ENCODE measurements at regions not wholly inside any gene's neighbourhood (a gene's known extent, or its start where the extent isn't known, plus 50 kb on each side); places are given as distances from the start of the nearest gene placed in this dataset.

- Histone ChIP-seq H3K27me3 (ENCODE audit: low read depth, low read length) (no peaks in the 10 kb centered on the region), H3K4me3 (ENCODE audit: low read depth in 1 of 2, low read length in 2 of 2) (no peak overlapping the region), H3K9me3 (ENCODE audit: control insufficient read depth in 1 of 2, low read length in 2 of 2) (no peaks in the 10 kb centered on the region), H3K36me3 (ENCODE audit: control insufficient read depth in 1 of 2, insufficient read depth in 2 of 2, low read length in 2 of 2) (no peaks in the 10 kb centered on the region), H3K4me1 (ENCODE audit: control insufficient read depth in 1 of 2, insufficient read depth in 2 of 2, low read length in 2 of 2) (no peaks in the 10 kb centered on the region), H3K27ac (ENCODE audit: low read length) (no peak overlapping the region)
These were observed 100.3 kb downstream of the RRM1 start for GRCh38 chr11:4194889-4195288.

GRCh38 chr11:4191031-4191571, 96.5 kb downstream of the RRM1 start:
- H3K27me3 ChIP-seq (ENCODE audit: low read depth, low read length), result no peaks in the 10 kb centered on the region
- H3K4me1 ChIP-seq (ENCODE audit: control insufficient read depth in 1 of 2, insufficient read depth in 2 of 2, low read length in 2 of 2), result peaks cover 0 to 5% of the 10 kb centered on the region in 2 donors
- H3K9me3 ChIP-seq (ENCODE audit: control insufficient read depth in 1 of 2, low read length in 2 of 2), result no peaks in the 10 kb centered on the region
- H3K27ac ChIP-seq (ENCODE audit: low read length), result no peak overlapping the region
- H3K4me3 ChIP-seq (ENCODE audit: low read depth in 1 of 2, low read length in 2 of 2), result no peak overlapping the region
- no peaks in the 10 kb centered on the region for H3K36me3 ChIP-seq (ENCODE audit: control insufficient read depth in 1 of 2, insufficient read depth in 2 of 2, low read length in 2 of 2)

GRCh38 chr11:4190519-4190918, 95.9 kb downstream of the RRM1 start:
- no peaks in the 10 kb centered on the region for H3K36me3 ChIP-seq (ENCODE audit: control insufficient read depth in 1 of 2, insufficient read depth in 2 of 2, low read length in 2 of 2)
- H3K27ac ChIP-seq (ENCODE audit: low read length), result no peak overlapping the region
- H3K4me3 ChIP-seq (ENCODE audit: low read depth in 1 of 2, low read length in 2 of 2), result no peak overlapping the region
- H3K4me1 ChIP-seq (ENCODE audit: control insufficient read depth in 1 of 2, insufficient read depth in 2 of 2, low read length in 2 of 2), result peaks cover 0 to 5% of the 10 kb centered on the region in 2 donors
- H3K9me3 ChIP-seq (ENCODE audit: control insufficient read depth in 1 of 2, low read length in 2 of 2), result no peaks in the 10 kb centered on the region
- no peaks in the 10 kb centered on the region for H3K27me3 ChIP-seq (ENCODE audit: low read depth, low read length)

- Histone ChIP-seq H3K27ac (ENCODE audit: low read length) (no peak overlapping the region), H3K4me3 (ENCODE audit: low read depth in 1 of 2, low read length in 2 of 2) (no peak overlapping the region), H3K27me3 (ENCODE audit: low read depth, low read length) (no peaks in the 10 kb centered on the region), H3K9me3 (ENCODE audit: control insufficient read depth in 1 of 2, low read length in 2 of 2) (no peaks in the 10 kb centered on the region), H3K4me1 (ENCODE audit: control insufficient read depth in 1 of 2, insufficient read depth in 2 of 2, low read length in 2 of 2) (peaks cover 0 to 5% of the 10 kb centered on the region in 2 donors), H3K36me3 (ENCODE audit: control insufficient read depth in 1 of 2, insufficient read depth in 2 of 2, low read length in 2 of 2) (no peaks in the 10 kb centered on the region)
These were observed 95.5 kb downstream of the RRM1 start for GRCh38 chr11:4190098-4190497.

Measured in muscle layer of duodenum (tissue), 2 donors.